B cell (primary cell): ENCODE measurements at regions not wholly inside any gene's neighbourhood (a gene's known extent, or its start where the extent isn't known, plus 50 kb on each side); places are given as distances from the start of the nearest gene placed in this dataset.

Source experiments
- ATAC-seq: fragments of 200-7000 bp; cut with Tn5 transposase; one replicate; pipeline ENCODE4 v1.10.0; 2021; ENCODE audit warnings: low read depth, mild to moderate bottlenecking, moderate number of reproducible peaks, moderate library complexity
- CTCF ChIA-PET: fragments of 350-600 bp; sonication (Branson Sonifier 250); formaldehyde crosslinking; loops from one replicate; lab custom pipeline; 2021; ENCODE audit warnings: antibody characterized with exemption, inconsistent platforms; lab: Charles Lee
- POLR2A ChIA-PET: fragments of 350-600 bp; sonication (Branson Sonifier 250); formaldehyde crosslinking; loops from one replicate; lab custom pipeline; 2021; ENCODE audit warnings: antibody characterized with exemption; lab: Charles Lee
- DNase-seq: peaks from one replicate; pipeline ENCODE4 v3.0.0; 2013
- H2AFZ ChIP-seq: 2 replicates; pipeline ENCODE4 v1.6.1; 2012; ENCODE audit warnings: mild to moderate bottlenecking, low read depth, low read length; ENCODE audit not compliant: insufficient read depth, poor library complexity, severe bottlenecking
- H3K27ac ChIP-seq, 2 donors: 1 replicate in 1 of 2; 2 replicates in 1 of 2; pipeline ENCODE4 v1.5.1; 2012 to 2013; ENCODE audit warnings: low read length in 2 of 2, mild to moderate bottlenecking in 2 of 2, moderate library complexity in 1 of 2
- H3K27me3 ChIP-seq, 4 experiments: fragments of 200-600 bp in 1 of 4; sonication (generic) in 1 of 4; replicated peaks in 1 of 4; 1 replicate in 2 of 4; 2 replicates in 2 of 4; pipeline versions ENCODE4 v1.6.1 to v1.7.0; 2013 to 2016; ENCODE audit warnings: low read length in 3 of 4, mild to moderate bottlenecking in 2 of 4, mixed read lengths in 1 of 4, moderate library complexity in 1 of 4; ENCODE audit not compliant: insufficient read depth in 4 of 4, control insufficient read depth in 3 of 4; ENCODE audit errors: control extremely low read depth in 1 of 4
- H3K36me3 ChIP-seq, 2 experiments: replicated peaks in 1 of 2; 1 replicate in 1 of 2; 2 replicates in 1 of 2; pipeline versions ENCODE4 v1.6.1 to v1.7.1; 2013; ENCODE audit warnings: low read length in 1 of 2; ENCODE audit not compliant: insufficient read depth in 2 of 2, control insufficient read depth in 1 of 2; ENCODE audit errors: control extremely low read depth in 1 of 2, extremely low read depth in 1 of 2
- H3K4me1 ChIP-seq, 2 donors: fragments of 200-600 bp in 1 of 2; sonication (generic) in 1 of 2; 1 replicate in 1 of 2; 2 replicates in 1 of 2; pipeline versions ENCODE4 v1.5.1 to v1.6.1; 2013 to 2017; ENCODE audit warnings: low read length in 2 of 2; ENCODE audit not compliant: control insufficient read depth in 2 of 2, insufficient read depth in 2 of 2
- H3K4me2 ChIP-seq: replicated peaks from 2 replicates; pipeline ENCODE3; 2012; ENCODE audit warnings: mild to moderate bottlenecking, low read depth, low read length; ENCODE audit not compliant: poor library complexity, severe bottlenecking
- H3K4me3 ChIP-seq, 5 experiments: fragments of 200-600 bp in 1 of 5; sonication (generic) in 1 of 5; 1 replicate in 3 of 5; 2 replicates in 2 of 5; pipeline versions ENCODE4 v1.5.1 to v1.7.0; 2011 to 2016; ENCODE audit warnings: low read length in 4 of 5, mild to moderate bottlenecking in 4 of 5, low read depth in 2 of 5, control low read depth in 1 of 5, moderate library complexity in 1 of 5; ENCODE audit not compliant: insufficient read depth in 1 of 5; ENCODE audit errors: control extremely low read depth in 1 of 5, extremely low read depth in 1 of 5
- H3K79me2 ChIP-seq: fragments of 200-600 bp; sonication (generic); one replicate; pipeline ENCODE4 v1.6.0; 2016; ENCODE audit warnings: low read length; ENCODE audit not compliant: control insufficient read depth, insufficient read depth
- H3K9ac ChIP-seq: fragments of 200-600 bp; sonication (generic); 2 replicates; pipeline ENCODE4 v1.6.1; 2017; ENCODE audit warnings: mild to moderate bottlenecking, low read length, moderate library complexity
- H3K9me3 ChIP-seq, 3 donors: one replicate each; pipeline versions ENCODE4 v1.6.1 to v1.7.1; 2013; ENCODE audit warnings: low read length in 2 of 3; ENCODE audit not compliant: control insufficient read depth in 2 of 3, insufficient read depth in 1 of 3; ENCODE audit errors: control extremely low read depth in 1 of 3
- H4K20me1 ChIP-seq: 2 replicates; pipeline ENCODE4 v1.6.0; 2012; ENCODE audit warnings: mild to moderate bottlenecking, low read length; ENCODE audit not compliant: insufficient read depth, control insufficient read depth, poor library complexity, severe bottlenecking
- H3K27ac Mint-ChIP-seq: one replicate; pipeline ENCODE4 v1.8.0; 2021; ENCODE audit warnings: mixed read lengths
- H3K27me3 Mint-ChIP-seq: one replicate; pipeline ENCODE4 v1.8.0; 2021; ENCODE audit warnings: mixed read lengths
- H3K4me1 Mint-ChIP-seq: one replicate; pipeline ENCODE4 v1.8.0; 2021; ENCODE audit warnings: mixed read lengths
- H3K4me3 Mint-ChIP-seq: one replicate; pipeline ENCODE4 v1.8.0; 2021; ENCODE audit warnings: mixed read lengths
- H3K9me3 Mint-ChIP-seq: one replicate; pipeline ENCODE4 v1.8.0; 2022; ENCODE audit warnings: mixed read lengths; ENCODE audit not compliant: insufficient read depth
- CTCF ChIP-seq: fragments of 200-600 bp; IDR thresholded peaks from one replicate; pipeline ENCODE4 v1.8.0; 2022; ENCODE audit warnings: antibody characterized with exemption, mild to moderate bottlenecking
- EZH2 ChIP-seq: IDR thresholded peaks from 2 replicates; pipeline ENCODE4 v1.6.1; 2012; ENCODE audit warnings: borderline replicate concordance, low read depth, mild to moderate bottlenecking, moderate library complexity, low read length; ENCODE audit not compliant: insufficient read depth, poor library complexity, severe bottlenecking
- intact Hi-C: fragments of 100-400 bp; cut with micrococcal nuclease; formaldehyde crosslinking; loops from one replicate; pipeline ENCODE4 v1.10.0; 2022

- no peak overlapping the region for H3K4me2 ChIP-seq
- POLR2A ChIA-PET, result no interaction called here
- Mint-ChIP-seq H3K4me1 (no peaks in the 10 kb centered on the region), H3K27ac (no peak overlapping the region), H3K9me3 (peaks cover 2% of the 10 kb centered on the region), H3K4me3 (no peak overlapping the region), H3K27me3 (no peaks in the 10 kb centered on the region)
- no peak overlapping the region for H3K27ac ChIP-seq
- H2AFZ ChIP-seq, result no peak overlapping the region
- no peaks in the 10 kb centered on the region for H3K27me3 ChIP-seq
- H3K4me3 ChIP-seq, result no peak overlapping the region
- H3K36me3 ChIP-seq, result no peaks in the 10 kb centered on the region
- H3K9me3 ChIP-seq, result peaks cover 0 to 6% (median 0%) of the 10 kb centered on the region in 3 donors
- no peaks in the 10 kb centered on the region for H3K4me1 ChIP-seq
- CTCF ChIA-PET, result no interaction called here
- no peak for DNase-seq
- TF ChIP-seq EZH2, result no peak
- no peak for TF ChIP-seq CTCF
- no peak for ATAC-seq
- intact Hi-C loops, result no loop called here
- no peaks in the 10 kb centered on the region for H4K20me1 ChIP-seq
- H3K9ac ChIP-seq, result no peak overlapping the region
- H3K79me2 ChIP-seq, result no peaks in the 10 kb centered on the region
Measured at GRCh38 chr3:20516311-20516710, 330.3 kb upstream of the SGO1 start.

GRCh38 chr3:20515834-20516233 lies 329.8 kb upstream of the SGO1 start:
- no peak overlapping the region for H2AFZ ChIP-seq
- TF ChIP-seq CTCF, result no peak
- no peaks in the 10 kb centered on the region for H4K20me1 ChIP-seq
- H3K36me3 ChIP-seq, result no peaks in the 10 kb centered on the region
- Mint-ChIP-seq H3K27me3 (no peaks in the 10 kb centered on the region), H3K27ac (no peak overlapping the region), H3K4me3 (no peak overlapping the region), H3K9me3 (peaks cover 2% of the 10 kb centered on the region), H3K4me1 (no peaks in the 10 kb centered on the region)
- ChIA-PET CTCF (no interaction called here), POLR2A (no interaction called here)
- no peaks in the 10 kb centered on the region for H3K79me2 ChIP-seq
- no peaks in the 10 kb centered on the region for H3K4me1 ChIP-seq
- H3K27me3 ChIP-seq, result no peaks in the 10 kb centered on the region
- peaks cover 0 to 6% (median 0%) of the 10 kb centered on the region in 3 donors for H3K9me3 ChIP-seq
- no peak overlapping the region for H3K4me2 ChIP-seq
- no peak for DNase-seq
- ATAC-seq, result no peak
- H3K9ac ChIP-seq, result no peak overlapping the region
- H3K27ac ChIP-seq, result no peak overlapping the region
- H3K4me3 ChIP-seq, result no peak overlapping the region
- intact Hi-C loops, result no loop called here
